ENCODE measurements at regions not wholly inside any gene's neighbourhood (a gene's known extent, or its start where the extent isn't known, plus 50 kb on each side); places are given as distances from the start of the nearest gene placed in this dataset.
A peak's percentile ranks its signal among the peaks of the same experiment; 100 is the strongest.

DNA sequence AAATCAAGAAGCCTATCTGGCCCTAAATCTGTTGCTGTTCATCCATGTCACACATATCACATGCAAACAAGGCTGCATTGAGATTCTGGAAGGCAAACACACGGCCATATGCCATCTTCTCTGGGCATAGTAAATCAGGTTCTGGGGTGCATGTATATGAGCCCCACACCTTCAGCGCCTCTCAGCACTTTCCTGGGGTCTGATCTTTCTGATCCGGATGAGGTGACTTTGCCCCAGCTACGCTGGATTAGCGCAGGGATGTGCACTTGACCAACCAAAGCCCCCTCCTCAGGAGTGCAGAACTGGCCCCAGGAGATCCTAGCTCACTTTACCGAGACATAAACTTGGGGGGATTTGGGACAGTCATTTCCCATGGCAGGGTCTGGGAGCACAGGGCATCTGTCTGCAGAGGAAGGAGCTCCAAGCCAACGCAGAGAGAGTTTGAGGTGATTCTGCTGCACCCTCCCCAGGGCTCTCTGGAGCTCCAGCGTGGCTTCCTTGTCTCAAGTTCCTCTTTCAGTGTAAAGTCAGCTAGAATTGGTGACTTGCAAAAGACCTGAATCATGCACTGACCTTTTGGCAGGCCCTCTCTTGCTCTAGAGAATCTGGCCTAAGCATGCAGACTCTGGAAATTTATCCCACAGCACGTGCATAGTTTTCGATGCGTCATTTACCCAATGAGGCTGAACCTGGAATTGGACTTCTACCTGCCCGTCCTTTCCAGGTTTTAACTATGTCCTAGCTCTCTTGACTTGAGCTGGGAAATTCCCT, 63.5 kb upstream of the KLF13 start:
- DNase-seq (ENCODE audit: low spot score), result no peak

DNA sequence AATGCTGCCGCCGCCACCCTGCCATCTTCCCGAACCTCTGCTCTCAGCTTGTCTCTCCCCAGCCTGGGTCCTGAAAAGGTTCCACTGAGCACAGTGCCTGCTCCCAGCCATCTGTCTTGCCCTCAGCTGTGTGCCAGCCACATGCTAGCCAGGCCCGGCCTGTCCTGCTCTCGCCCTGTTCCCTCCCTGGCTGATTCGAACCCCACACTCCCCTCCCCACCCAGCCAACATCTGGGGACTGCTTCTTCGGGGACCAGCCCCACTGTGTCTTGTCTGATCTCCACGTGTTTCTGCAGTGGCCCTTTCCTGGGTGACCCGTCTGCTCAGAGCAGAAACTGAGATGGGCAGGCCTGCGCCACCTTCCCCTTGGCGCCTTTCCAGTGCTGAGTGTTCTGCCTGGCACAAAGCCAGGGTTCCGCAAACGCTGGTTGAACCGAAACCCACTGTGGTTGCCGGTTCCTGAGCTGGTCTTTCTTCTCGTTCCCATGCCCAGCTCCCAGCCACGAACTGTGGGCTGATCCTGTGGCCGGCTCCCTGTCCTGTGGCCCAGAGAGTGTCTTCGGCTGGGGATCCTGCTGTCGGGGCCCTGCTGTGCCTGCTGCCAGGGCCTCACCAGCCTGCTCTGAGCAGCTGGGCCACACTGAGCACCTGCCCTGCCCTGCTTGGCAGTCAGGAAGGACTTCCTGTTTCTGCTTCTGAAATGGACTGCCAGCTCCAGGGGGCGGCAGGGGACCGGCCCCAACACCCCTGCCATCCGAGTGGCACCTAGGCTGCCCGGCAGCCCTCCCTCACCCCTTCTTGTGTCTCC, 62.7 kb upstream of the KLF13 start:
- no peak for DNase-seq (ENCODE audit: low spot score)

DNA sequence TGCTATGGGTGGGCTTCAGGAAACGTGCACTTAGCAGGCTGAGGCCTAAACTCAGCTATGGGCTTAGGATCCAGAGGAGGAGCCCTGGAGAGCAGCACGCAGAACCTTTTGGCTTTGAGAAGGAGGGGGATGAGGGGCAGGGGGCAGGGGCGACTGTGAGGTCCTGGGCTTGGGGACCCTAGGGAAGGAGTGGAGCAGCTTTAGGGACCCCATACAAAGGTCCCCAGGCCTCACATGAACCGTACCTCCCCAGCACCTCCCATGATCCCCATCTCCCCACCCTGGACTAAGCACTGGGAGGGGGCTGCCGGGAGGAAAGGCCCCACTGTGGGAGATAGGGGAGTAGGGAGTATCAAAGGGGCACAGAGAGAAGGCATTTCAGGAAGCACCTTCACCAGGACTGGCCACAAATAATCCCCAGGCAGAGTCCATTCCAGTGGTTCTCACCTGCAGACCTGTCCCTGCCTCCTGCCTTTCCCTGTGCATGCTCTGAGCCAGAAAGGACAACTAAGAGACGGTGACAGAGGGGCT, 62.0 kb upstream of the KLF13 start:
- no peak for DNase-seq (ENCODE audit: low spot score)

DNA sequence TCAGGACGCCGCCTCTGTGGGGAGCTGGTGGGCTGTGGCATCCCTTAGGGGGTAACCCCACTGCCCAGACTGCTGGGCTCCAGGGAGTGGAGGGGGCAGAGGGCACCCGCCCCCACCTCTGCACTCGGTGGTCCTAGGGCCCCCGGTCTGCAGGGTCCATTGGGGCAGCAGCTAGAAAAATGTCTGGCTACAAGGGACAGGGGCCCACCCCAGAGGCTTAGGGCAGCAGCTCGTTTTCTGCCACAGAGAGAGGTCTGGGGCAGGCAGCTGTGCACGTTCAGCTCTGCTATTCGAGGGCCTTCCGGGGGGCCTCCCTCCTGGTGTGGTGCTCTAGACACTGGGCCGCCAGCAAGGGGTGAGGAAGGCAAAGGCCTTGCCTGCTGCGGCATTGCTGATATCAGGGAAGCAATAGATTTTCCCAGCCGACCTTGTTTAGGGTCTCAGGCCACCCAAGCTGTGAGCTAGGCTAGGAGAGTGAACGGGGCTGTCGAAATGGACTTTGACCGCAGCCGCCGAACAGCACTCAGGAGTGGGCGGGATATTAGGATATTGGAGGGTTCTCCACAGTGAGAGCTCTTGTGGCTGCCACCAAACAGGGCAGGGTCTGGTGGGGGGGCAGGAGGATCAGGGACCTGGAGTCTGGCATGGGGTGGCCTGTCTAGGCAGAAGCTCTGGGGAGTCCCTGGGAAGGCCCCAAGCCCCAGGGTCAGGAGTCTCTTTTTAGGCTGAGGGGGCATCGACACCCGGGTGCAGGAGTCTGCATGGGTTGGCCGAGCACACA, 61.4 kb upstream of the KLF13 start:
- no peak for DNase-seq (ENCODE audit: low spot score)

DNA sequence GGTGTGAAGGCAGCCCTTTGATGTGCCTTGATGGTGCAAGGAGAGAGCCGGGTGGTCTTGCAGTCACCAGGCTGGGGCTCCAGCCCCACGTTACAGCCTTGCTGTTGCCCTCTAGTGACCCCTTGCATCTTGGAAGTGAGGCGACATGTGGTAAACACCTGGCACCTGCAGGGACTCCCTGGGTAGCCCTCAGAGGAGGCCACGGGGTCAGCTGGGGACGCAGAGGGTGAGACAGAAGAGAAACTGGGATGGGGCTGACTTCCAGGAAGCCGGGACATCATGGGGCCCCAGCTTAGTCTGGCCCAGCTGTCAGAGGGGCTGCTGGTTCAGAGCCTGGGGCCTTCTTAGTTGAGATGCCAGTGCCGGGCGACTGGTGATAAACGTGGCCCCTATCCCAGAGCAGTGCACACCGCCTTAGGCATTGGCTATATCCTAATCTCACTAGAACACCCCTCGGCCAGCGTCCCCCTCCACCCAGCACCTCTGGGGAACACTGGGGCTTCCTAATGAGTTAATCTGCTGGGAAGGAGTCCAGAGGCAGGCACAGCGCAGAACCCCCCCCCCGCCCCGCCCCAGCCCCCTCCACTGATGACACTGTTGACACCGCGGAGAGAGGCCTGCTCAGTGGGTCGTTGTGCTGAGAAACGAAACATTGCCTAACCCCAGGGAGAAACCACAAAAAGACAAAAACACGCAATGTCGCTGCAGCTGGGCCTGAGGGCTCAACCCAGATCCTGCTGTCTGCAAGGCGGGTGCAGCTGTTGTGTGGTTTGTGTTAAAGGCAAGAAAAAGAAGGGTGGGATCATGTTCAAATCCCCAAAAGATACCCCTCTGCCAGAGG, 60.5 kb upstream of the KLF13 start:
- peak; percentile 66 for DNase-seq (ENCODE audit: low spot score)

DNA sequence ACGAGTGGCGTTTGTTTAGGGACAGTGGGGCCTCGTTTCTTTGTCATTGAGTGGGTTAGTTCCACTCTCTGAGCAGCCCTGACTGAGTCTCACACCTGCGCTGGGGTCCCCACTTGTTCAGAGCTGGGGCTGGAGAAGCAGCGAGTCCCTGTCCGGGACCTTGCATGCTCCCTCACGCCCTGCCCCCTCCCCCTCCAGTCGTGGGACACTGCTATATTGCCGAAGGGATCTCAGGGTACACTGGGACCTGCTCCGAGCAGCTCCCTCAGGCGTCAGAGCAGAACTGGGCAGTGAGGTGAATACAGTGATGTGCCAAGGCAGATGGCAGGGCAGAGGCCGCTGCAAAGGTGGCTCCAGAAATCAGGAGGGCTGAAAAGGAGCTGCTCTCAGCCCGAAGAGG, 59.9 kb upstream of the KLF13 start:
- no peak for DNase-seq (ENCODE audit: low spot score)

DNA sequence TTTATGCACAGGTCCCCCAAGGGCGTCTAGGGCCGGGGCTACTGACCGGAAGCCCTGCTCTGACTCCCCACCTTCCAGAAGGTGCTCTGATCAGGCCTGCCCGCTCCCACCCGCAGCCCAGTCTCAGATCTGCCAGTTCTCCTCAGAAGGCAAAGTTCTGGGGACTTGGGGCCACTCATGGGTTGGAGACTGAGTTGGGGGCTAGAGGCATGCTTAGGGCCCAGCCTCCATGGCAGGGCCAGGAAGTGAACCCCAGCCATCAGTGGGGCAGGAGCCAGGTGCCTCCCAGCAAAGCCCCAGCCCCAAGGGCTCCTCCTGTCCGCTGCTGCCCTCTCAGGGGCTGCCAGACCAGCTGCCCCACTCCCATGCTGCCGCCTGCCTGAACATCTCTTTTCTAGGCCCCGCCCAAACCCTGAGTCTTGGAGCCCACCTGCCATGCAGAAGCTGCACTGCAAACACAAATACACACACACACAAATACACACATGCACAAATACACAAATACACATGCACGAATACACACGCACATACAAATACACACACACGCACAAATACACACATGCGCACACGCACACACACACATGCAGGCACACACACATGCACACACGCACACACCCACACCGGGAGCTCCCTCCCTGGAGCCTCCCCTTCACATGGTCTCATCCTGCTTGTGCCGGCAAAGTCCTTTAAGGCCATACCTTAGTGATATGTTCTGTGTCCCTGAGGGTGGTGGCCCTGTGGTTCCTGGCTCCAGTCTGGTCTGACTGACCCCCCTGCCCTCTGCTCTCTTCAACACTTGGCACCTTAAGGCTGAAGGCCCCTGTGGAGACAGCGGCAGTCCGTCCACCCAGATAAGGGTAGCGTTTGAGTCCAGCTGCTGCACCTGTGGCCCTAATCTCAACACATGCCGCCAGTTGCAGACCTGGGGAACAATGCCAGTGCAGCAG, 59.2 kb upstream of the KLF13 start:
- no peak for DNase-seq (ENCODE audit: low spot score)

DNA sequence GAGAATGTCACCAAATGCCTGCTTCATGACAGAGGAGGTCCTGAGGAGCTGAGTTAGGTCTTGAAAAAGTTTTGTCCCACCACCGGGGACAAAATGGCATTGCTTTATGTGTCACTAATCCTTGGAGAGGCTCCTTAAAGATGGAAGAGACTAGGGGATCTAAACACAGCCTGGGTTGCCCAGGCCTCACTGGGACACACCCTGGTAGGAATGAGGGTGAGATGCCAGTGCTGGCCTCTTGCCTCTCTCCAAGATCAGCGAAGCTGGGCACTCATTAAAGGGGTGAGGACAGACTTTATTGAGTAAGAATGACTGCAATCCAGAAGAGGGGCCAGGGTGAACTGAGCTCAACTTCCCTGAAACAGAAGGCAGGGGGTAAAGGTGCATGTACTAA, 58.5 kb upstream of the KLF13 start:
- DNase-seq (ENCODE audit: low spot score), result no peak

DNA sequence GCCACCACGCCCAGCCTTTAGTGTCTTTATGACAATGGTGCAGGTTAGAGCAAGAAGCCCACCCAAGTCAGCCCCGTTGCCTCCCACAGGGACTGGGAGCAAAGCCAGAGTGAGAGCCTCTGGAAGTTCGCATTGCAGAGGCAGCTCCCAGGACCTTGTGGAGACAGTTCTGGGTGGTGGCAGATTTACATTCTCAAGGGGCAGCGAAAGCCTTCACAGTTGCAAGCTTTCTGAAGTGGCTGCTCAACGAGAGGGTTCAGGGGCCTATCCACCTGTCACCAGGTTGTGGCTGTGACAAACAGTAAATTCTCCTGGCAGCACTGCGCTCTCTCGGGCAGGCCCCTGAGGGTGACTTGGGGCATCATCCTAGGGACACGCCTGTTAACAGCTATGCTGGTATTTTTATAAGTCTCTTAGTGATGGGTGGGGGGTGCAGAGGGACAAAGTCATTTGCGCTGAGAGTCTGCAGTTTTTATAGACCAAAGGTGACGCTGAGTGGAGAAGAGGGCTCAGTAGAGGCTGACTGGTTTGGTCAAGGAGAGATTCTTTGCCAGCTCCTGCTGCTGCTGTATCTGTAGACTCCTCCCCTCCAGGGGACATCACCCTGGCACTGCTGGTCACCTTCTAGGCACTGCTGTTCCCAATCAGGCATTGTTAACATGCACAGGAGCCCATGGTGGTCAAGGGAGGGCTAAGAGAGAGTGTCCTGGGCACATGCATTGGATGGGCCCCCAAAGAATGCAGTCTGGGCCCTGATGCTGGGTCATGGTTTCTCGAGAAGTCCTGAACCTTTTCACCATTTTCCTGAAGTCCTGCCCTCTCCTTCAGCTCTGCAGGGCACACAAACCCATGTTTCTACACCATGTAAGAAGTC, 57.5 kb upstream of the KLF13 start:
- no peak for DNase-seq (ENCODE audit: low spot score)

DNA sequence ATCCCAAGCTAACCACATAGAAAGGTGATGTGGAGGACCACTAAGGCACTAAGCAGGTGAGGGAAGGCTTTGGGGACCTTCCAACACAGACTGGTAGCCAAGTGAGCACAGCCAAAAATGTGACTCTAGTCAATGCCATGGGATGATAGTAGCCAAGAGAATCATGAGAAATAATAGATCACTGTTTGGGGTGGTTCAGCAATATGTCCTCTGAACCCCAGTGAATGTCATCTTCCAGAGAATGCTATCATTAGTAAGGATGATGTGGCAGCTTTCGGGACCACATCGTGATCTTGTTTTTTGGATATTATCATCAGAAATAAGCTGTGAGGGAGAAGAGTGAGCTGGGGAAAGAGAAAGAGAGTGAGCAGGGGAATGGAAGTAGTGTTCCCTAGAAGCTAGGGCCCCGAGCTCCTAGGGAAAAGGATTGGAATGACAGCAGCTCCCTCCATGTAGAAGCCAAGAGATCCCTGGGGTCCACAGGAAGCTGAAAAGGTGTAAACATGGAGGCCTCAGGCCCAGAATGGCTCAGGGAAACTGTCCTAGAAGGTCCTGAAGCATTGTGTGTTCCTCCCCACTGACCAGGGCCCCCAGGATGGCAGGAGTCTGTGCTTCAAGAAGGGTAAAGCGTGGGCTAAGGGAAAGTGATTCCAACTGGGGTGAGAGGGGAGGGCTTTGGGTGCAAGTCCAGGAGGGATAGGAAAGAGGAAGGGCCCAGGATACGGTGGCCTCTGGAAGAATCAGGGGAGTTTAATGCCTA, 56.6 kb upstream of the KLF13 start:
- DNase-seq (ENCODE audit: low spot score), result no peak

DNA sequence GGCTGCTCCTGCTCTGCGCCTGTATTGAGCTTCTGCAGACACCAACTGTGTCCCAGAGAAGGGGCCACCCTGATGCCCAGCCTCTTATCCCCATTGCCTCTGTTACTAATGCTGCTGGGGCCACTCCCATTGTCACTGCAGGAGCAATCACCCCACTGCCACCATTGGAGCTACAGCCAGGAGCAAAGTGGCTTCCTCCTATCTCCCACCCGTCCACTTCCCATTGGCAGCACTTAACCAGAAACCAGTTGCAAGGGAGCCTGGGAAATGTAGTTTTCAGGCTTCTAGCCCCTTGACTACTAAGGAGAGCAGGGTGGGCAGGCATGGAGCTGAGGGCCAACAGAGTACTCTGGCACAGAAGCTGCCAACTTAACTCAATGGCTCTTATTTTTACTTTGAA, 55.9 kb upstream of the KLF13 start:
- no peak for DNase-seq (ENCODE audit: low spot score)

DNA sequence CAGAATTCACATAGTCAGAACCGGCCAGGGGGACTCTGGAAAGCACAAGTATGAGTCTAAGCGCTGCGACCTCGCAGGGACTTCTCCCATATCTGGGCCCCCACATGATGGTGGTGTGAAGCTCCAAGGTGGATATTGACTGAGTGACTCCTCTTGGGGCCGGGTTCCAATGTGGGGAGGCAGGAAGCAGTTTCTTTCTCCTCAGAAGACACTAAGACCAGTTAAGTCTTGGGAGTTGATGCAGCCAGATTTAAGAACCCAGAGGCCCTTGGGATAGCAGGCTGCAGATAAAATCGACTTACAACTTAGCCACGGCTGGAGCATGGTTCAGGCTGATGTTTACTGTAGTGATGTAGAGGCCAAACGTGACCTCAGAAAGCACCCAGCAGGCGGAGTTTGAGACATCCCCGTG, 55.4 kb upstream of the KLF13 start:
- no peak for DNase-seq (ENCODE audit: low spot score)

DNA sequence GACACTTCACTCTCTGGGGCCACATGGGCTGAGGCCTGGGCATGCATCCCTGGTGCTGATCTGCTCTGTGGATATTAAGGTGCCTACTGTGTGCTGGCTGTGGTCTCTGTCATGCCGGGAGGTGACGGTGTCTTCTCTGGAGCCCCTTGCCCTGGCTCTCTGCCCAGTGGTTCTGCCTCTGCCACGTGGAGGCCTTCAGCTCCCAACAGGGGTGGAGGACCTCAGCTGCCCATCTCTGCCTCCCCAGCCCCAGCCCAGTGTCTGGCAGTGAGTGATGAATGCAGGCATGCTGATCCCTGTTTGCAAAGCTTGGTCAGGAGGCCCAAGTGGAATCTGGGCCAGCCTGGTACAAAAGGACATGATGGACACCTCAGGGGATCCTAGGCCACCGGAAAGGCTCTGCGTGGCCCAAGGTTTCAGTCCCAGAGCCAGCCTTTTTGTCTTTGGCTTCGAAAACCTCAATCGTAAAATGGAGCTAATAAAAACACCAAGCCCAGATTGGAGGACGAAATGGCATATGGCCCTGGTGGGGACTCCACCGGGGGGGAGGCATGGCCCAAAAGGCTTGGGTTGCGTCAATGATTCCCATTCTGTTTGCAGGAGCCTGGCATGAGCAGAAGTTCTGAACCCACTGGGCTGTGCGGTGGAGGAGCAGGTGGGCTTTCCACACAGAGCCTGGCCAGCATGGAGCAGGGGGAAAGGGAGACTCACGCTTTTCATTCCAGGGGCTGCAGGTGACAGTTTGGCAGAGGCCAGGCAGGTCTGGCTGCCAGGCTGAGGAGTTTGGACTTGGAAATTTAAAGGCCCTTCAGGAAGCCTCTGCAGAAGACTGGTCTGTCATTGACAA, 54.7 kb upstream of the KLF13 start:
- DNase-seq (ENCODE audit: low spot score), result no peak

DNA sequence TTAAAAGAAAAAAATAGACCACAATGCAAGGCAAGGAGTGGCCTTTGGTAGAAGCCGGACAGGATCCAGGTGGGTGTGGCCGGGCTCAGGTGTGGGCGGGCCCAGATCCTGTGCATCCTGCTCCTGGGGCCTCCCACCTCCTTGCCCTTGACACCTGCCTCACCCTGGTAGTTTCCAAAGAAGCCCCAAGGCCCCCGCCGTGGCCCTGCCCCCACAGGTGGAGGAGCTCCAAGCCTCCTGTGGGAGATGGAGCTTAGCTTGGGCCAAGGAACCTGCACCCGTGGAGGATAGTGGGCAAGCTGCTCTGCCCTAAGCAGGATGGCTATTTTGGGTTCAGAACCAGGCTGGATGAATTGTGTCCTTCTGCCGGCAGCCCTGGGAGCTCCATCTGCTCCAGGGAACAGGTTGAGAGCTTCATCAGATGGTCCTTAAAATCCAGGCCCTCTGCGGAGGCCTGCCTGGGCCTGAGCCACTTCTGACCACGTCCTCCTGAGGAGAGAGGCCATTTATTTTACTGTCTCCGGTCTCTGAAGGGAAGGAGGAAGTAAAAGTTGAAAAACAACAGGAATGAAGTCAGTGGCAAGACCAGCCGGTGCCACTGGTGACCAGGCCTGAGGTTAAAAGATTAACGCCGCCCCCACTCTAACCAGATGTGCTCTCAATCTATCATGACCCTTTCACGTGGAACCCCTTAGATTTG, 53.9 kb upstream of the KLF13 start:
- no peak for DNase-seq (ENCODE audit: low spot score)

DNA sequence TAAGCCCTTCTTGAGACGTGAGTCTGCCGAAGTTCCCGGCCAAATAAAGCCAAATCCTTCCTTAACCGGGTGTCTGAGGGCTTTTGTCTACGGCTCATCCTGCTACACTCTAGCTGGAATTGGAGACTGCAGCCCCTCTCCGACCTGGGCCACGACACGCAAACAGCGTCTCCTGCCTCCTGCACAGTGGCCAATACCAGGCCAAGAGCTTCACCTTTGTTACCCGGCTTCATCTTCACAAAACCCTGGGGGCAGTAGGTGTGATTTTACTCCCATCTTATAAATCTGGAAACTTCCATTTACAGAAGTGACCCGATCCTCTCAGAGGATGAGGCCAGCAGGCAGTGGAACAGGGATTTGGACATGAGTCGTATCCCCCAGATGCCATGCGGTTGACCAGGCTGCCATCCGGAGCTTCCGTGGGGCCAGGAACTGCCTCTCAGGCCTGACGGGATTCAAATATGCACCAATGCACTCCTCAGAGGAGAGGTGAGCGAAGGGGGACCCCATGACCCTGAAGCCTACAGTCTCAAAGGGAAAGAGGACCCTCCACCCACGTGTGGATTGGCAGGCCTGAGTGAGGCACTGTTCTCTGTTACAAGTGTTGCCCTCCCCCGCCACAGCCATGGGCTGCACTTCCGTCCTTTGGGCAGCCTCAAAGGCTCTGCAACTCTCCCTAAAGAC, 53.2 kb upstream of the KLF13 start:
- no peak for DNase-seq (ENCODE audit: low spot score)
